NCI-H526 treated with DMSO at 0.1 percent for 48 hours (cell line): ENCODE measurements at regions not wholly inside any gene's neighbourhood (a gene's known extent, or its start where the extent isn't known, plus 50 kb on each side); places are given as distances from the start of the nearest gene placed in this dataset.
A peak's percentile ranks its signal among the peaks of the same experiment; 100 is the strongest.

Experiments used
- DNase-seq: peaks from one replicate; lab custom pipeline; 2025; lab: John Stamatoyannopoulos, UW

- DNase-seq, result no peak
Measured at GRCh38 chr13:38606699-38607535, 80.0 kb upstream of the FREM2 start.

GRCh38 chr13:38617936-38618335, 68.9 kb upstream of the FREM2 start:
- DNase-seq, result no peak

GRCh38 chr13:38618336-38618735, 68.5 kb upstream of the FREM2 start:
- no peak for DNase-seq

- DNase-seq, result no peak
Measured at GRCh38 chr13:38618881-38619280, 68.0 kb upstream of the FREM2 start.

- no peak for DNase-seq
Measured at GRCh38 chr13:38620876-38621275, 66.0 kb upstream of the FREM2 start.

- DNase-seq, result peak; percentile 99
Measured at GRCh38 chr13:38624822-38625221, 62.1 kb upstream of the FREM2 start.

- no peak for DNase-seq
Measured at GRCh38 chr13:38628554-38628953, 58.3 kb upstream of the FREM2 start.

GRCh38 chr13:38630780-38631179, 56.1 kb upstream of the FREM2 start:
- DNase-seq, result no peak

- no peak for DNase-seq
Measured at GRCh38 chr13:38635030-38635429, 51.8 kb upstream of the FREM2 start.

GRCh38 chr13:38636073-38636472, 50.8 kb upstream of the FREM2 start:
- DNase-seq, result no peak

GRCh38 chr13:38636761-38637160, 50.1 kb upstream of the FREM2 start:
- DNase-seq, result peak; percentile 86
